WTC11 (cell line): ENCODE measurements at regions not wholly inside any gene's neighbourhood (a gene's known extent, or its start where the extent isn't known, plus 50 kb on each side); places are given as distances from the start of the nearest gene placed in this dataset.

Experiments used
- ATAC-seq: fragments of 200-7000 bp; cut with Tn5 transposase; 2 replicates; pipeline ENCODE4 v1.10.0; 2021; ENCODE audit warnings: mild to moderate bottlenecking, moderate library complexity
- CTCF ChIA-PET: fragments of 300-600 bp; sonication (Branson Sonifier 250); formaldehyde crosslinking; loops from one replicate; lab custom pipeline; 2021; ENCODE audit warnings: antibody characterized with exemption; lab: Charles Lee
- POLR2A ChIA-PET: fragments of 350-600 bp; sonication (Branson Sonifier 250); formaldehyde crosslinking; loops from one replicate; lab custom pipeline; 2021; ENCODE audit warnings: antibody characterized with exemption; lab: Charles Lee
- DNase-seq: peaks from one replicate; pipeline ENCODE4 v3.0.0; 2021; ENCODE audit warnings: low spot score
- H3K27ac Mint-ChIP-seq: 2 replicates; pipeline ENCODE4 v1.8.0; 2021; ENCODE audit warnings: mixed read lengths
- H3K27me3 Mint-ChIP-seq: 2 replicates; pipeline ENCODE4 v1.8.0; 2021; ENCODE audit warnings: low read depth, mild to moderate bottlenecking, moderate library complexity, mixed read lengths
- H3K36me3 Mint-ChIP-seq: 2 replicates; pipeline ENCODE4 v1.8.0; 2021; ENCODE audit warnings: mixed read lengths
- H3K4me1 Mint-ChIP-seq: 2 replicates; pipeline ENCODE4 v1.8.0; 2022; ENCODE audit warnings: mixed read lengths
- H3K4me3 Mint-ChIP-seq: 2 replicates; pipeline ENCODE4 v1.8.0; 2021; ENCODE audit warnings: mild to moderate bottlenecking, moderate library complexity, mixed read lengths
- H3K9me3 Mint-ChIP-seq: 2 replicates; pipeline ENCODE4 v1.8.0; 2021; ENCODE audit warnings: mixed read lengths
- CBFB ChIP-seq: sonication (generic); formaldehyde crosslinking; IDR thresholded peaks from 2 replicates; pipeline ENCODE4 v1.8.1; 2022; ENCODE audit warnings: mild to moderate bottlenecking, low read depth, missing genetic modification reagents
- FOXJ3 ChIP-seq: sonication (generic); formaldehyde crosslinking; IDR thresholded peaks from 2 replicates; pipeline ENCODE4 v1.9.0; 2021; ENCODE audit warnings: missing genetic modification reagents, mild to moderate bottlenecking, borderline replicate concordance
- GRHL2 ChIP-seq: fragments of 250-450 bp; sonication (Bioruptor Pico); IDR thresholded peaks from 2 replicates; pipeline ENCODE4 v1.8.0; 2022; ENCODE audit warnings: mild to moderate bottlenecking, moderate library complexity; ENCODE audit not compliant: insufficient replicate concordance, severe bottlenecking
- JAZF1 ChIP-seq: fragments of 250-450 bp; sonication (Bioruptor Pico); IDR thresholded peaks from 2 replicates; pipeline ENCODE4 v1.9.0; 2021; ENCODE audit warnings: moderate library complexity, mild to moderate bottlenecking, inconsistent platforms
- JUN ChIP-seq: sonication (generic); formaldehyde crosslinking; IDR thresholded peaks from 2 replicates; pipeline ENCODE4 v1.8.0; 2023; ENCODE audit warnings: mild to moderate bottlenecking, missing genetic modification reagents
- MXD4 ChIP-seq: fragments of 250-450 bp; sonication (Bioruptor Pico); IDR thresholded peaks from 2 replicates; pipeline ENCODE4 v1.8.0; 2021; ENCODE audit warnings: mild to moderate bottlenecking, moderate library complexity, borderline replicate concordance
- NFATC4 ChIP-seq: fragments of 250-450 bp; sonication (Bioruptor Pico); IDR thresholded peaks from 2 replicates; pipeline ENCODE4 v1.9.0; 2021; ENCODE audit warnings: mild to moderate bottlenecking
- NR1H2 ChIP-seq: sonication (generic); formaldehyde crosslinking; IDR thresholded peaks from 2 replicates; pipeline ENCODE4 v1.9.0; 2021; ENCODE audit warnings: mild to moderate bottlenecking, moderate library complexity, missing genetic modification reagents
- OVOL2 ChIP-seq: fragments of 250-450 bp; sonication (Bioruptor Pico); IDR thresholded peaks from 2 replicates; pipeline ENCODE4 v1.9.0; 2021; ENCODE audit warnings: mild to moderate bottlenecking, borderline replicate concordance
- PRDM15 ChIP-seq: sonication (generic); formaldehyde crosslinking; IDR thresholded peaks from 2 replicates; pipeline ENCODE4 v1.8.0; 2022; ENCODE audit warnings: missing genetic modification reagents
- PRRX2 ChIP-seq: fragments of 250-450 bp; sonication (Bioruptor Pico); IDR thresholded peaks from 2 replicates; pipeline ENCODE4 v1.8.0; 2021; ENCODE audit warnings: mild to moderate bottlenecking
- SMAD3 ChIP-seq: sonication (generic); formaldehyde crosslinking; IDR thresholded peaks from 2 replicates; pipeline ENCODE4 v1.8.0; 2022; ENCODE audit warnings: missing genetic modification reagents, mild to moderate bottlenecking, borderline replicate concordance
- SMAD4 ChIP-seq: sonication (generic); formaldehyde crosslinking; IDR thresholded peaks from 2 replicates; pipeline ENCODE4 v1.8.0; 2022; ENCODE audit warnings: mild to moderate bottlenecking, missing genetic modification reagents
- TCF7 ChIP-seq: sonication (generic); formaldehyde crosslinking; IDR thresholded peaks from 2 replicates; pipeline ENCODE4 v1.8.0; 2022; ENCODE audit warnings: mild to moderate bottlenecking, low read depth, missing genetic modification reagents, moderate library complexity
- TEAD1 ChIP-seq: sonication (generic); formaldehyde crosslinking; IDR thresholded peaks from 2 replicates; pipeline ENCODE4 v1.8.0; 2022; ENCODE audit warnings: mild to moderate bottlenecking, missing genetic modification reagents
- USF1 ChIP-seq: sonication (generic); formaldehyde crosslinking; IDR thresholded peaks from 2 replicates; pipeline ENCODE4 v1.8.0; 2022; ENCODE audit warnings: mild to moderate bottlenecking, missing genetic modification reagents
- ZNF121 ChIP-seq: sonication (generic); formaldehyde crosslinking; IDR thresholded peaks from 2 replicates; pipeline ENCODE4 v1.8.0; 2023; ENCODE audit warnings: missing genetic modification reagents
- ZNF423 ChIP-seq: fragments of 250-450 bp; sonication (Bioruptor Pico); IDR thresholded peaks from 2 replicates; pipeline ENCODE4 v2.1.2; 2022; ENCODE audit warnings: mild to moderate bottlenecking, moderate library complexity
- ZSCAN18 ChIP-seq: fragments of 250-450 bp; sonication (Bioruptor Pico); IDR thresholded peaks from 2 replicates; pipeline ENCODE4 v2.1.2; 2022; ENCODE audit warnings: mild to moderate bottlenecking, moderate library complexity
- TF ChIP-seq, protein P1 (sequence below): sonication (generic); formaldehyde crosslinking; IDR thresholded peaks from 2 replicates; pipeline ENCODE4 v1.8.0; 2023; ENCODE audit warnings: mild to moderate bottlenecking, missing genetic modification reagents

- POLR2A ChIA-PET, result no interaction called here
- no peaks in the 10 kb centered on the region for H3K4me1 Mint-ChIP-seq
- no peak overlapping the region for H3K4me3 Mint-ChIP-seq
- ATAC-seq, result no peak
- CTCF ChIA-PET, result no interaction called here
- peaks cover 4% of the 10 kb centered on the region; the same call in 1 of the 2 replicates for H3K9me3 Mint-ChIP-seq
- H3K27ac Mint-ChIP-seq, result no peak overlapping the region
- no peak for TF ChIP-seq MXD4
- TF ChIP-seq OVOL2, result no peak
- TF ChIP-seq ZNF423 (CRISPR knock-in tag), result no peak
- TF ChIP-seq PRRX2 (CRISPR knock-in tag), result no peak
- no peaks in the 10 kb centered on the region for H3K27me3 Mint-ChIP-seq
- DNase-seq, result no peak
- no peaks in the 10 kb centered on the region for H3K36me3 Mint-ChIP-seq
Measured at GRCh38 chr2:147438882-147439281, 405.9 kb upstream of the ACVR2A start.

DNA sequence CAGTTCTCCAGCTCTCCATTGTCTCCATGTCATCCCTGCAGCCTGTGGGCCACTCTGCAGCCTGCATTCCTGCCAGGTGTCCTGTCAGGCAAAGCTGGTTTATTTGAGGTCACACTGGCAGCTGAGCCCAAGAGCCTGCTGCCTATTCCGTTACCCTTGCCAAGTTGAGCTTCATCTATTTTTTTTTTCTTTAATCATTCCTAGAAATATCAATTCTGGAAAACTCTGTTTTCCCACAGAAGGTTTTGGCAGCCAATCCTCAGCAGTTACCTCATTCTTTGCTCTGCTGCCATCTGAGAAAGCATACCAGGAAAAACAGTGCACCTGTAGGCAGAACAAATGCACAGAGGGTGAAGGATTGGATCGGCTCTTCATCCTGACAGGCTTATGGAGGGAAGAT, 411.0 kb upstream of the ACVR2A start:
- Mint-ChIP-seq H3K27me3 (no peaks in the 10 kb centered on the region), H3K4me1 (peaks cover 9% of the 10 kb centered on the region), H3K27ac (no peak overlapping the region), H3K36me3 (no peaks in the 10 kb centered on the region), H3K4me3 (no peak overlapping the region), H3K9me3 (0 out of 2 replicates have a peak, but pooled peaks cover 8% of the 10 kb centered on the region)
- no peak for ATAC-seq
- ChIA-PET CTCF (no interaction called here), POLR2A (no interaction called here)
- TF ChIP-seq FOXJ3 (CRISPR knock-in tag), result no peak
- no peak for TF ChIP-seq TCF7 (CRISPR knock-in tag)
- no peak for TF ChIP-seq ZNF121
- TF ChIP-seq GRHL2, result no peak
- TF ChIP-seq JAZF1 (CRISPR knock-in tag), result no peak
- TF ChIP-seq NFATC4 (CRISPR knock-in tag), result no peak
- TF ChIP-seq SMAD4 (CRISPR knock-in tag), result no peak
- TF ChIP-seq CBFB, result no peak
- TF ChIP-seq PRDM15 (CRISPR knock-in tag), result no peak
- no peak for TF ChIP-seq ZSCAN18 (CRISPR knock-in tag)
- TF ChIP-seq USF1 (CRISPR knock-in tag), result no peak
- TF ChIP-seq, protein P1, sequence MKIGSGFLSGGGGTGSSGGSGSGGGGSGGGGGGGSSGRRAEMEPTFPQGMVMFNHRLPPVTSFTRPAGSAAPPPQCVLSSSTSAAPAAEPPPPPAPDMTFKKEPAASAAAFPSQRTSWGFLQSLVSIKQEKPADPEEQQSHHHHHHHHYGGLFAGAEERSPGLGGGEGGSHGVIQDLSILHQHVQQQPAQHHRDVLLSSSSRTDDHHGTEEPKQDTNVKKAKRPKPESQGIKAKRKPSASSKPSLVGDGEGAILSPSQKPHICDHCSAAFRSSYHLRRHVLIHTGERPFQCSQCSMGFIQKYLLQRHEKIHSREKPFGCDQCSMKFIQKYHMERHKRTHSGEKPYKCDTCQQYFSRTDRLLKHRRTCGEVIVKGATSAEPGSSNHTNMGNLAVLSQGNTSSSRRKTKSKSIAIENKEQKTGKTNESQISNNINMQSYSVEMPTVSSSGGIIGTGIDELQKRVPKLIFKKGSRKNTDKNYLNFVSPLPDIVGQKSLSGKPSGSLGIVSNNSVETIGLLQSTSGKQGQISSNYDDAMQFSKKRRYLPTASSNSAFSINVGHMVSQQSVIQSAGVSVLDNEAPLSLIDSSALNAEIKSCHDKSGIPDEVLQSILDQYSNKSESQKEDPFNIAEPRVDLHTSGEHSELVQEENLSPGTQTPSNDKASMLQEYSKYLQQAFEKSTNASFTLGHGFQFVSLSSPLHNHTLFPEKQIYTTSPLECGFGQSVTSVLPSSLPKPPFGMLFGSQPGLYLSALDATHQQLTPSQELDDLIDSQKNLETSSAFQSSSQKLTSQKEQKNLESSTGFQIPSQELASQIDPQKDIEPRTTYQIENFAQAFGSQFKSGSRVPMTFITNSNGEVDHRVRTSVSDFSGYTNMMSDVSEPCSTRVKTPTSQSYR (CRISPR knock-in tag), result no peak
- no peak for TF ChIP-seq SMAD3
- no peak for TF ChIP-seq NR1H2 (CRISPR knock-in tag)
- no peak for TF ChIP-seq JUN (CRISPR knock-in tag)
- TF ChIP-seq TEAD1 (CRISPR knock-in tag), result no peak
- no peak for DNase-seq
